NT2/D1 (cell line): ENCODE measurements at regions not wholly inside any gene's neighbourhood (a gene's known extent, or its start where the extent isn't known, plus 50 kb on each side); places are given as distances from the start of the nearest gene placed in this dataset.

Source experiments
- DNase-seq: peaks from one replicate; pipeline ENCODE4 v3.0.0-alpha.2; 2011; ENCODE audit warnings: low read depth, low spot score
- H3K27me3 ChIP-seq: 2 replicates; pipeline ENCODE4 v1.6.0; 2011; ENCODE audit warnings: mild to moderate bottlenecking; ENCODE audit not compliant: insufficient read length, insufficient read depth
- H3K36me3 ChIP-seq: 2 replicates; pipeline ENCODE4 v1.6.1; 2011; ENCODE audit warnings: mild to moderate bottlenecking, low read length, mixed read lengths; ENCODE audit not compliant: insufficient read depth, insufficient read length
- H3K4me1 ChIP-seq: 2 replicates; pipeline ENCODE4 v1.5.1; 2011; ENCODE audit not compliant: insufficient read depth, insufficient read length
- H3K4me3 ChIP-seq: 2 replicates; pipeline ENCODE4 v1.5.1; 2011; ENCODE audit warnings: low read depth; ENCODE audit not compliant: insufficient read length
- H3K9ac ChIP-seq: 2 replicates; pipeline ENCODE4 v1.6.0; 2011; ENCODE audit warnings: low read depth; ENCODE audit not compliant: insufficient read length
- H3K9me3 ChIP-seq: 2 replicates; pipeline ENCODE4 v1.5.1; 2011; ENCODE audit warnings: mild to moderate bottlenecking, low read length; ENCODE audit not compliant: insufficient read depth
- SUZ12 ChIP-seq: IDR thresholded peaks from 2 replicates; pipeline ENCODE4 v1.6.1; 2011; ENCODE audit not compliant: insufficient read length, insufficient read depth; ENCODE audit errors: extremely low read depth
- YY1 ChIP-seq: IDR thresholded peaks from 2 replicates; pipeline ENCODE4 v1.6.1; 2011; ENCODE audit not compliant: insufficient read length, insufficient read depth
- ZNF274 ChIP-seq: IDR thresholded peaks from 2 replicates; pipeline ENCODE4 v1.6.1; 2011; ENCODE audit warnings: mild to moderate bottlenecking, low read depth, low read length

DNA sequence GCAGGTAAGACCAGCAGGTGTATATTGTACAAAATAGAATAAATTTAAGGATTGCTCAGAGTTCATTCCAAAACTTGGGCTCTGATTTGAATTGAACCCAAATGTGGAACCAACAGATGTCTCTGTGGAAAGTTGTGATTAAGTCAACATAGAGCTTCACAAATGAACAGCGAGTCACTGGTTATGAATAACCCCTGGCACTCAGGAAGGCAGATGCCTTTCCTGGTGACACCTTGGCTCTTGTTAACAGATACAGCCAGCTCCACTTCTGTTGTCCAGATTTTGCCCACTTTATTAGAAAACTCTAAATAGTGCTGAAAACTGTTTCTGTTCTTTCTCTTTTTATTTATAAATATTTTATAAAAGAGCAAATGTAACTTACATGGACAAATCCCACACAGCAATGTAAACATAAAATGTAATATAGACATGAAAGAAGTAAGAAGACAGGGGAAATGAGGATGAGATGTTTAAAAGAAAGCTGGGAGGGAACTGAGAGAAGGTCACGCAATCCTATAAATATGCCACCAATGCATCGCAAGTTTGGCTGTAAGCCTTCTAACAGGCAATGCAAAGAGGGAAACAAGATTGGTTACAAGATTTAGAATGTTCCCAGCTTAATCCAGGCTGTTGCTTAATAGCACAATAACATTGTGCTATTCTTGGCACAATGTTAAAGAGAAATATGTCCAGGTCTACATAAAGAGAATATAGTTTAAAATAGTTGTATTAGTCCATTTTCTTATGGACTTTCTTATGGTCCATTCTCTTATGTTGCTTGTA is 495.5 kb downstream of the TAFA4 start:
- Histone ChIP-seq H3K36me3 (no peaks in the 10 kb centered on the region), H3K9ac (no peak overlapping the region), H3K9me3 (peaks cover 10% of the 10 kb centered on the region; the same call in 1 of the 2 replicates), H3K27me3 (no peaks in the 10 kb centered on the region), H3K4me3 (no peak overlapping the region), H3K4me1 (no peaks in the 10 kb centered on the region)
- TF ChIP-seq SUZ12 (no peak), ZNF274 (no peak), YY1 (no peak)
- DNase-seq = no peak

DNA sequence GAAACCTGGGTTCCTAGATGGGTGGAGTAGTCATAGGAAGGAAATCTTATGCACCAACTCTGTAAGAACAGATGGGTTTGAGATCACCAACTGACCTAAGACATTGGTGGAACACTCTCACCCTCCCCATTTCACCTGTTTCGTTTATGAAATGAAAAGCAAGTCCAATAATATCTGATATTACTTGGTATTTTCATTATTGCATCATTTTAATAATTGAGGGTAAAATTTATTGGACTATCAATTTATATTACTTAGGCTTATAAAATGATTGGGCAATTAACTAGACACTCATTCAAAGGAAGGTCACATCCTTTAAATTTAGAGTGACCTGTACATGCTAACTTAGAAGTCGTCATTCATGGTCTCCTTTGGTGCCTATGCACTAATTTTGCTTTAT is 503.9 kb downstream of the TAFA4 start:
- no peaks in the 10 kb centered on the region for H3K27me3 ChIP-seq
- no peak overlapping the region for H3K9ac ChIP-seq
- TF ChIP-seq YY1 (no peak), SUZ12 (no peak), ZNF274 (no peak)
- DNase-seq = no peak
- no peaks in the 10 kb centered on the region for H3K4me1 ChIP-seq
- H3K4me3 ChIP-seq = no peak overlapping the region
- no peaks in the 10 kb centered on the region for H3K9me3 ChIP-seq
- H3K36me3 ChIP-seq = no peaks in the 10 kb centered on the region

DNA sequence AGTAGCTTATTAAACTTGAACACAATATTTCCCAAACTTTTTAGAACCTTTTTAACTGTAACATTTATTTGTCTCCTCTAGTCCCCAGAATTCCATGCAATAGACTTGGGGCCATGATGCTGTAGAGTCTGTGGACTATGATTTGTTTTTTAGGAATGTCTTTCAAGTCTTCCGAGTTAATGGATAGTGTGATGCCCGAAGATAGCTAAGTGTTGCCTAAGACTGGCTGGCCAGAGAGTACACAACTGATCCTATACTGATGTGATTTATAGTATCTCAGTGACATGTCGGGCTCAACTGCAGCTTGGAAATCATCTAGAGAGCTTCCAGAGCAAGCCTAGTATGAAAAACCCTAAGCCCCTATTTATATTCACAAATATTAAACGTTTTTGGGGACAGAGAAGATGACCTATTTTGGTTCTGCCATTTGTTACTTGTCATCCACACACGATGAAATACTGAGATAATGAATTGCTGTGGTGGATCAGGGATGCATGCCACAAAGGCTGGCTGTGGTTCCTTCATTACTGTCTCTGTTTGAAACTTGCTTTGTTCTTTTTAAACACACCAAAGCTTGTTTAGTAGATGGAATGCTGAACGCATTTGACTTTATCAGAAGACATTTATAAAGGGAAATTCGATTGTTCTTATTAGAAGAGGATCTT is 507.4 kb downstream of the TAFA4 start:
- Histone ChIP-seq H3K9ac (no peak overlapping the region), H3K36me3 (no peaks in the 10 kb centered on the region), H3K4me1 (no peaks in the 10 kb centered on the region), H3K27me3 (no peaks in the 10 kb centered on the region), H3K9me3 (no peaks in the 10 kb centered on the region), H3K4me3 (no peak overlapping the region)
- TF ChIP-seq YY1 (no peak), SUZ12 (no peak), ZNF274 (no peak)
- DNase-seq = no peak

DNA sequence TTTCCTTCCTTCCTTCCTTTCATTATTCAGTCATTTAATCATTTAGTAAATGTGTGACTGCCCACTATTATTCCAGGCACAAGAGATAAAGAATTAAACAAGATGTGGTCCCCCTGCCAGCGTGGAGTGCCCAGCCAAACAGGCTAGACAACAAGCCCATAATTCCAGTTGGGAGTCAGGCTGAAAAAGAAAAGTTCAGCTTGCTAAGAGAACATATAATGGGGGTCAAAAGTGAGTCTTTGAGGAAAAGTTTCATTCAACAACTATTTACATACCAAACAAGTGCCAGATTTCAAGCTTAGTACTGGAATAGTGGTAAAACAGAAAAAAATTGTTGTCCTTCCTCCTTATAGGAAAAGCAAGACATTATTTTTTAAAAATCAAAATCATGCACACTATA is 523.7 kb downstream of the TAFA4 start:
- Histone ChIP-seq H3K4me1 (no peaks in the 10 kb centered on the region), H3K9me3 (no peaks in the 10 kb centered on the region), H3K36me3 (no peaks in the 10 kb centered on the region), H3K4me3 (no peak overlapping the region), H3K27me3 (no peaks in the 10 kb centered on the region), H3K9ac (no peak overlapping the region)
- TF ChIP-seq SUZ12 = no peak
- TF ChIP-seq YY1 = no peak
- TF ChIP-seq ZNF274 = no peak
- no peak for DNase-seq

DNA sequence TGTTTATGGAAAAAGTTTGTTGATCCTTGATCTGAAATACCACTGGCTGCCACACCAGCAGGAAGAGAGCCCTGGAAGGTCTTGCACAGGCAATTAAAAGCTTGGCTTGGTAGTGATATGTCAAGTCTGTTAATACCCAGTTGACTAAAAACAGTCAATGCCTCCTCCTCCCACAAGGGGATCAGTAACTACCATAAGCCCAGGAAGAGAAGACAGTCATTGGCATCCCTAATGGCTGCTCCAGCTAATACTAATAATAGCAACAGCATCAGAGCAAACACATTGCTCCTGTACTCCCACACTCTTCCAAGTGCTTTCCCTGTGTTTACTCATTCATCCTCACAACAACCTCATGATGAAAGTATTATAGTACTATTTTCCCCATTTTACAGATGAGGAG is 528.6 kb downstream of the TAFA4 start:
- Histone ChIP-seq H3K27me3 (no peaks in the 10 kb centered on the region), H3K9ac (no peak overlapping the region), H3K9me3 (no peaks in the 10 kb centered on the region), H3K4me3 (no peak overlapping the region), H3K4me1 (no peaks in the 10 kb centered on the region), H3K36me3 (no peaks in the 10 kb centered on the region)
- TF ChIP-seq YY1 (no peak), ZNF274 (no peak), SUZ12 (no peak)
- DNase-seq = no peak

DNA sequence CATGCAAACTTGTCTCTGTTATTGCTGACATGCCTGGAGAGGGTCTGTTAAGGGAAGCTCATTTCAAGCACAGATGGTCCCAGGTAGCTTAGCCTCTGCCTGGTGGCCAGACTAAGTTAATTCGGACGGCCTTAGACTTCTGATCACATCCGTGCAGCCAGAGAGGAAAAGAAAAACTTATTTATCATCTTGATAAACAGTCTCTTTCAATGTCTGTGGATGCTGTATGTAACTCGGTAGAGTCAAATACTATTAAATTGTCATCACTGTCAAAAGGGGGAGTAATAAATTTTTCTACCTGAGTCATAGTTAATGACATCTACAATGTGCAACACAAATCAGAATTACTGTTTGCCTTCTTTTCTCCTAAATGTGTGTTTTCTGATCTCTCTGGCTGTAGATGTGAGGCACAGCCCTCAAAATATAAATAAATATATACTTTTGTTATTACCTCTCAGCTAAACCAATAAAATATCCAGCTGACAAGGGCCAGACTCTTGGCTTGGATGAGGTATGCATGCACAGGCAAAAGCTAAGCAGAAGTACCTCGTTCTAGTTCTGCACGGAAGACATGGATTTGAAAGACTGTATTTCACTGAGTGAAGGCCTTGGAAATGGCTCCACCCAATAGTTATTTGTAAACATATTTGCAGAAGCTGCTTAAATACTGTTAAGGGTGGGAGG is 530.0 kb downstream of the TAFA4 start:
- no peaks in the 10 kb centered on the region for H3K27me3 ChIP-seq
- no peaks in the 10 kb centered on the region for H3K9me3 ChIP-seq
- no peaks in the 10 kb centered on the region for H3K36me3 ChIP-seq
- no peak overlapping the region for H3K4me3 ChIP-seq
- no peak overlapping the region for H3K9ac ChIP-seq
- no peaks in the 10 kb centered on the region for H3K4me1 ChIP-seq
- TF ChIP-seq ZNF274 (no peak), SUZ12 (no peak), YY1 (no peak)
- no peak for DNase-seq

DNA sequence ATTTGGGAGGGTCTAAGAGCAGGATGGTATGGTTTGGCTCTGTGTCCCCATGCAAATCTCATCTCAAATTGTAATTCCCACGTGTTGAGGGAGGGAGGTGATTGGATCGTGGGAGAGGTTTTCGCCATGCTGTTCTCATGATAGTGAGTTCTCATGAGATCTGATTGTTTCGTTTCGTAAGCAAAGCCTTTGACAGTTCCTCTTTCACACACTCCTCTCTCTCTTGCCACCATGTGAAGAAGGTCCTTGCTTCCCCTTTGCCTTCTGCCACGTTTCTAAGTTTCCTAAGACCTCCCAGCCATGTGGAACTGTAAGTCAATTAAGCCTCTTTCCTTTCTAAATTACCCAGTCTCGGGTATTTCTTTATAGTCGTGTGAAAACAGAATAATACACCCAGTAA is 553.7 kb downstream of the TAFA4 start:
- H3K9ac ChIP-seq = no peak overlapping the region
- no peak overlapping the region for H3K4me3 ChIP-seq
- H3K4me1 ChIP-seq = no peaks in the 10 kb centered on the region
- no peaks in the 10 kb centered on the region for H3K27me3 ChIP-seq
- TF ChIP-seq SUZ12 (no peak), ZNF274 (no peak), YY1 (no peak)
- peaks cover 22% of the 10 kb centered on the region; the same call in 1 of the 2 replicates for H3K9me3 ChIP-seq
- H3K36me3 ChIP-seq = no peaks in the 10 kb centered on the region
- no peak for DNase-seq
